ENCODE measurements at regions not wholly inside any gene's neighbourhood (a gene's known extent, or its start where the extent isn't known, plus 50 kb on each side); places are given as distances from the start of the nearest gene placed in this dataset.

- H3K4me1 Mint-ChIP-seq (ENCODE audit: low read depth) = peaks cover 2% of the 10 kb centered on the region
- intact Hi-C loops (cut with micrococcal nuclease) = no loop called here
- H3K36me3 Mint-ChIP-seq = no peaks in the 10 kb centered on the region
- H3K27ac Mint-ChIP-seq = no peak overlapping the region
- CTCF ChIA-PET = no interaction called here
- POLR2A ChIA-PET = no interaction called here
- H3K4me3 Mint-ChIP-seq = no peak overlapping the region
- no peak for DNase-seq
- no peaks in the 10 kb centered on the region for H3K9me3 Mint-ChIP-seq
- peaks cover 39% of the 10 kb centered on the region for H3K27me3 Mint-ChIP-seq
Measured at GRCh38 chr7:106394526-106394925, 109.7 kb upstream of the NAMPT start.

GRCh38 chr7:106393564-106394251 is 108.9 kb upstream of the NAMPT start:
- CTCF ChIA-PET = no interaction called here
- POLR2A ChIA-PET = no interaction called here
- DNase-seq = no peak
- no peak overlapping the region for H3K27ac Mint-ChIP-seq
- H3K9me3 Mint-ChIP-seq = no peaks in the 10 kb centered on the region
- intact Hi-C loops (cut with micrococcal nuclease) = no loop called here
- no peaks in the 10 kb centered on the region for H3K36me3 Mint-ChIP-seq
- no peak overlapping the region for H3K4me3 Mint-ChIP-seq
- H3K27me3 Mint-ChIP-seq = peaks cover 32% of the 10 kb centered on the region
- peaks cover 2% of the 10 kb centered on the region for H3K4me1 Mint-ChIP-seq (ENCODE audit: low read depth)

- no peak overlapping the region for H3K4me3 Mint-ChIP-seq
- no peaks in the 10 kb centered on the region for H3K9me3 Mint-ChIP-seq
- no peak overlapping the region for H3K27ac Mint-ChIP-seq
- CTCF ChIA-PET = no interaction called here
- POLR2A ChIA-PET = no interaction called here
- no peak for DNase-seq
- H3K27me3 Mint-ChIP-seq = peaks cover 26% of the 10 kb centered on the region
- intact Hi-C loops (cut with micrococcal nuclease) = no loop called here
- H3K36me3 Mint-ChIP-seq = no peaks in the 10 kb centered on the region
- peaks cover 2% of the 10 kb centered on the region for H3K4me1 Mint-ChIP-seq (ENCODE audit: low read depth)
Measured at GRCh38 chr7:106392590-106392989, 107.8 kb upstream of the NAMPT start.

GRCh38 chr7:106392144-106392543 is 107.4 kb upstream of the NAMPT start:
- Mint-ChIP-seq H3K36me3 (no peaks in the 10 kb centered on the region), H3K9me3 (no peaks in the 10 kb centered on the region), H3K27me3 (peaks cover 21% of the 10 kb centered on the region), H3K27ac (no peak overlapping the region), H3K4me3 (no peak overlapping the region), H3K4me1 (ENCODE audit: low read depth) (peaks cover 2% of the 10 kb centered on the region)
- DNase-seq = no peak
- ChIA-PET POLR2A (no interaction called here), CTCF (no interaction called here)
- intact Hi-C loops (cut with micrococcal nuclease) = no loop called here

GRCh38 chr7:106386958-106387357 is 102.2 kb upstream of the NAMPT start:
- peaks cover 3% of the 10 kb centered on the region for H3K27me3 Mint-ChIP-seq
- H3K4me3 Mint-ChIP-seq = no peak overlapping the region
- no peak overlapping the region for H3K27ac Mint-ChIP-seq
- no peaks in the 10 kb centered on the region for H3K9me3 Mint-ChIP-seq
- intact Hi-C loops (cut with micrococcal nuclease) = no loop called here
- H3K36me3 Mint-ChIP-seq = no peaks in the 10 kb centered on the region
- ChIA-PET POLR2A (interaction anchor here (0.8 to 3.0 kb wide), 2 partner anchors 19 to 98 kb away, joined by 3 to 8 read pairs; no protein-coding TSS in a partner anchor), CTCF (no interaction called here)
- peaks cover 4% of the 10 kb centered on the region for H3K4me1 Mint-ChIP-seq (ENCODE audit: low read depth)
- peak; percentile 10 for DNase-seq

- Mint-ChIP-seq H3K27ac (no peak overlapping the region), H3K4me1 (ENCODE audit: low read depth) (peaks cover 4% of the 10 kb centered on the region), H3K4me3 (no peak overlapping the region), H3K27me3 (peaks cover 2% of the 10 kb centered on the region), H3K9me3 (no peaks in the 10 kb centered on the region), H3K36me3 (no peaks in the 10 kb centered on the region)
- intact Hi-C loops (cut with micrococcal nuclease) = loop anchor here (2.0 kb wide), 1 partner anchor 18 kb away; no protein-coding TSS in a partner anchor
- POLR2A ChIA-PET = interaction anchor here (1.3 to 3.0 kb wide), 3 partner anchors 21 to 99 kb away, joined by 3 to 8 read pairs (median 6); partner anchors contain the start of gene NAMPT
- no peak for DNase-seq
- CTCF ChIA-PET = interaction anchor here (1.0 kb wide), 1 partner anchor 78 kb away, joined by 5 read pairs; no protein-coding TSS in a partner anchor
Measured at GRCh38 chr7:106384373-106384772, 99.6 kb upstream of the NAMPT start.

GRCh38 chr7:106382929-106383328 is 98.1 kb upstream of the NAMPT start:
- ChIA-PET POLR2A (no interaction called here), CTCF (interaction anchor here (1.0 kb wide), 1 partner anchor 79 kb away, joined by 3 read pairs; no protein-coding TSS in a partner anchor)
- Mint-ChIP-seq H3K36me3 (no peaks in the 10 kb centered on the region), H3K9me3 (no peaks in the 10 kb centered on the region), H3K4me3 (no peak overlapping the region), H3K27ac (no peak overlapping the region), H3K27me3 (peaks cover 2% of the 10 kb centered on the region), H3K4me1 (ENCODE audit: low read depth) (peaks cover 6% of the 10 kb centered on the region)
- intact Hi-C loops (cut with micrococcal nuclease) = no loop called here
- no peak for DNase-seq

GRCh38 chr7:106382129-106382528 is 97.3 kb upstream of the NAMPT start:
- POLR2A ChIA-PET = no interaction called here
- Mint-ChIP-seq H3K36me3 (no peaks in the 10 kb centered on the region), H3K4me1 (ENCODE audit: low read depth) (peaks cover 11% of the 10 kb centered on the region), H3K9me3 (no peaks in the 10 kb centered on the region), H3K4me3 (no peak overlapping the region), H3K27ac (no peak overlapping the region), H3K27me3 (peaks cover 2% of the 10 kb centered on the region)
- CTCF ChIA-PET = no interaction called here
- intact Hi-C loops (cut with micrococcal nuclease) = no loop called here
- no peak for DNase-seq

- Mint-ChIP-seq H3K36me3 (no peaks in the 10 kb centered on the region), H3K27me3 (peaks cover 2% of the 10 kb centered on the region), H3K4me3 (no peak overlapping the region), H3K9me3 (no peaks in the 10 kb centered on the region), H3K27ac (no peak overlapping the region), H3K4me1 (ENCODE audit: low read depth) (peaks cover 11% of the 10 kb centered on the region)
- ChIA-PET POLR2A (no interaction called here), CTCF (no interaction called here)
- DNase-seq = no peak
- intact Hi-C loops (cut with micrococcal nuclease) = no loop called here
Measured at GRCh38 chr7:106381252-106381651, 96.5 kb upstream of the NAMPT start.

- H3K9me3 Mint-ChIP-seq = no peaks in the 10 kb centered on the region
- ChIA-PET CTCF (interaction anchor here (0.7 to 1.4 kb wide), 2 partner anchors 10 to 31 kb away, joined by 3 read pairs; no protein-coding TSS in a partner anchor), POLR2A (no interaction called here)
- DNase-seq = peak; percentile 11
- H3K4me3 Mint-ChIP-seq = no peak overlapping the region
- H3K27me3 Mint-ChIP-seq = peaks cover 2% of the 10 kb centered on the region
- H3K36me3 Mint-ChIP-seq = no peaks in the 10 kb centered on the region
- intact Hi-C loops (cut with micrococcal nuclease) = no loop called here
- no peak overlapping the region for H3K27ac Mint-ChIP-seq
- H3K4me1 Mint-ChIP-seq (ENCODE audit: low read depth) = peaks cover 7% of the 10 kb centered on the region
Measured at GRCh38 chr7:106377847-106378361, 93.1 kb upstream of the NAMPT start.

- Mint-ChIP-seq H3K9me3 (no peaks in the 10 kb centered on the region), H3K27me3 (peaks cover 2% of the 10 kb centered on the region), H3K27ac (no peak overlapping the region), H3K36me3 (no peaks in the 10 kb centered on the region), H3K4me1 (ENCODE audit: low read depth) (peaks cover 7% of the 10 kb centered on the region), H3K4me3 (no peak overlapping the region)
- ChIA-PET CTCF (interaction anchor here (1.0 to 1.4 kb wide), 2 partner anchors 29 to 200 kb away, joined by 3 read pairs; no protein-coding TSS in a partner anchor), POLR2A (interaction anchor here (0.7 kb wide), 1 partner anchor 71 kb away, joined by 3 read pairs; no protein-coding TSS in a partner anchor)
- intact Hi-C loops (cut with micrococcal nuclease) = no loop called here
- no peak for DNase-seq
Measured at GRCh38 chr7:106376026-106376799, 91.4 kb upstream of the NAMPT start.

GRCh38 chr7:106375499-106375898 is 90.7 kb upstream of the NAMPT start:
- DNase-seq = peak; percentile 13
- H3K27me3 Mint-ChIP-seq = no peaks in the 10 kb centered on the region
- no peaks in the 10 kb centered on the region for H3K36me3 Mint-ChIP-seq
- CTCF ChIA-PET = interaction anchor here (1.0 kb wide), 1 partner anchor 200 kb away, joined by 3 read pairs; no protein-coding TSS in a partner anchor
- intact Hi-C loops (cut with micrococcal nuclease) = no loop called here
- no peak overlapping the region for H3K4me3 Mint-ChIP-seq
- no peak overlapping the region for H3K27ac Mint-ChIP-seq
- POLR2A ChIA-PET = interaction anchor here (0.7 to 1.1 kb wide), 3 partner anchors 30 to 90 kb away, joined by 3 read pairs; partner anchors contain the start of gene NAMPT
- no peaks in the 10 kb centered on the region for H3K9me3 Mint-ChIP-seq
- H3K4me1 Mint-ChIP-seq (ENCODE audit: low read depth) = peaks cover 7% of the 10 kb centered on the region
